ENCODE measurements at regions not wholly inside any gene's neighbourhood (a gene's known extent, or its start where the extent isn't known, plus 50 kb on each side); places are given as distances from the start of the nearest gene placed in this dataset.

DNA sequence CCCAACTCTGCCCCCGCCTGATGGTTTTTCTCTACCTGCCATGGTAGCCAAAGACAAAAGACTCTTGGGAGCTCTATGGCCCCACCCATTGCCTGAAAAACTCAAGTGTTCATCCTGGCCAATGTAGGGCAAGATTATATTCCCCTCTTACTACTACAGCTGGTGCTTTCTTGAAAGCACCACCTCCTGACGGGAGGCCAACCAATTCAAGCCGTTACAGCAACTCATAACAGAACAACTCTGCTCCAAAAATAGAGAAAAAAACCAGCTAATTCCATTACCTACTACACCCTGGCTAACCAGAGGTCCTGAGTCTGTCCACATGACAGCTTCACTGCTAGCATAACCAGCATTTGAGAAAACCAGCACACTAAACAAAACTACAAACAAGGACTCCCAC lies 127.5 kb upstream of the GAREM1 start (continued):
- TF ChIP-seq ZBTB33 (CRISPR knock-in tag; IDR thresholded peaks at IDR 0.05) (no peak), RFXAP (CRISPR knock-in tag; IDR thresholded peaks at IDR 0.05; ENCODE audit: borderline replicate concordance) (no peak), ZSCAN9 (CRISPR knock-in tag; IDR thresholded peaks at IDR 0.05; ENCODE audit: borderline replicate concordance) (no peak)

GRCh38 chr18:32596501-32596900 lies 125.8 kb upstream of the GAREM1 start:
- Histone ChIP-seq H3K9ac (ENCODE audit: insufficient read depth, low read depth, low read length) (no peak overlapping the region), H3K36me3 (replicated peaks in 1 of 2; ENCODE audit: control insufficient read depth in 1 of 2, insufficient read depth in 2 of 2, low read length in 2 of 2) (no peaks in the 10 kb centered on the region), H3K27me3 (ENCODE audit: control insufficient read depth in 1 of 2, insufficient read depth in 2 of 2, low read length in 2 of 2) (peaks cover 0 to 5% of the 10 kb centered on the region in 2 experiments; a peak in 1 of 5 replicates), H3K4me3 (replicated peaks in 1 of 3; ENCODE audit: insufficient read depth in 1 of 3, low read depth in 2 of 3, low read length in 3 of 3) (no peak overlapping the region), H3K4me1 (ENCODE audit: insufficient read depth, low read length) (no peaks in the 10 kb centered on the region), H3K79me2 (ENCODE audit: insufficient read depth, low read length) (no peaks in the 10 kb centered on the region), H3K27ac (ENCODE audit: extremely low read length, insufficient read depth, low read length) (no peak overlapping the region), H3K9me3 (ENCODE audit: low read length) (no peaks in the 10 kb centered on the region), H2AFZ (ENCODE audit: low read length) (no peak overlapping the region), H4K20me1 (ENCODE audit: insufficient read depth, low read length) (no peaks in the 10 kb centered on the region), H3K4me2 (ENCODE audit: low read depth, low read length) (no peak overlapping the region)
- 50% methylated on average over 2 of the region's 2 CpGs for WGBS (ENCODE audit: low lambda C conversion rate)
- FAIRE-seq, result no peak
- intact Hi-C loops (cut with micrococcal nuclease; ENCODE audit: unreplicated experiment), result no loop called here
- CTCF ChIA-PET (ENCODE audit: low intra/inter-chr PET ratio, low total read pairs), result no interaction called here
- TF ChIP-seq HNF4G (IDR thresholded peaks at IDR 0.05; ENCODE audit: borderline replicate concordance, low read depth, low read length), result no peak
- TF ChIP-seq HNF4G (CRISPR knock-in tag; IDR thresholded peaks at IDR 0.05; ENCODE audit: borderline replicate concordance, low read depth), result no peak
- POLR2A ChIA-PET, result no interaction called here
- no peak for ATAC-seq
- no peak for DNase-seq (ENCODE audit: low spot score)
- in situ Hi-C loops (cut with HindIII; ENCODE audit: extremely low pct_ligation_motif_present, low pct_unique_long_range_greater_than_20kb), result no loop called here
- no TSS peak for BruUV-seq (replicated peaks)

GRCh38 chr18:32595832-32596231 lies 125.2 kb upstream of the GAREM1 start:
- DNase-seq (ENCODE audit: low spot score), result no peak
- H2AFZ ChIP-seq (ENCODE audit: low read length), result no peak overlapping the region
- H3K4me3 ChIP-seq (replicated peaks in 1 of 3; ENCODE audit: insufficient read depth in 1 of 3, low read depth in 2 of 3, low read length in 3 of 3), result no peak overlapping the region
- 44% methylated on average over 3 of the region's 3 CpGs for WGBS (ENCODE audit: low lambda C conversion rate)
- POLR2A ChIA-PET, result no interaction called here
- H3K27ac ChIP-seq (ENCODE audit: extremely low read length, insufficient read depth, low read length), result no peak overlapping the region
- H3K9me3 ChIP-seq (ENCODE audit: low read length), result no peaks in the 10 kb centered on the region
- in situ Hi-C loops (cut with HindIII; ENCODE audit: extremely low pct_ligation_motif_present, low pct_unique_long_range_greater_than_20kb), result no loop called here
- H3K4me2 ChIP-seq (ENCODE audit: low read depth, low read length), result no peak overlapping the region
- H3K4me1 ChIP-seq (ENCODE audit: insufficient read depth, low read length), result no peaks in the 10 kb centered on the region
- H4K20me1 ChIP-seq (ENCODE audit: insufficient read depth, low read length), result no peaks in the 10 kb centered on the region
- H3K9ac ChIP-seq (ENCODE audit: insufficient read depth, low read depth, low read length), result no peak overlapping the region
- peaks cover 0 to 5% of the 10 kb centered on the region in 2 experiments; a peak in 1 of 5 replicates for H3K27me3 ChIP-seq (ENCODE audit: control insufficient read depth in 1 of 2, insufficient read depth in 2 of 2, low read length in 2 of 2)
- CTCF ChIA-PET (ENCODE audit: low intra/inter-chr PET ratio, low total read pairs), result no interaction called here
- intact Hi-C loops (cut with micrococcal nuclease; ENCODE audit: unreplicated experiment), result no loop called here
- no peaks in the 10 kb centered on the region for H3K36me3 ChIP-seq (replicated peaks in 1 of 2; ENCODE audit: control insufficient read depth in 1 of 2, insufficient read depth in 2 of 2, low read length in 2 of 2)
- BruUV-seq (replicated peaks), result no TSS peak
- H3K79me2 ChIP-seq (ENCODE audit: insufficient read depth, low read length), result no peaks in the 10 kb centered on the region
- FAIRE-seq, result no peak
- ATAC-seq, result no peak
- TF ChIP-seq HIVEP1 (CRISPR knock-in tag; IDR thresholded peaks at IDR 0.05) (no peak), ZNF317 (CRISPR knock-in tag; IDR thresholded peaks at IDR 0.05) (no peak), MTA3 (CRISPR knock-in tag; IDR thresholded peaks at IDR 0.05) (no peak), ISL2 (CRISPR knock-in tag; IDR thresholded peaks at IDR 0.05) (no peak), ZNF546 (CRISPR knock-in tag; conservative IDR thresholded peaks at IDR 0.05) (no peak), ZNF737 (CRISPR knock-in tag; IDR thresholded peaks at IDR 0.05; ENCODE audit: borderline replicate concordance) (no peak), SALL1 (CRISPR knock-in tag; IDR thresholded peaks at IDR 0.05) (no peak)
- TF ChIP-seq, protein P1, sequence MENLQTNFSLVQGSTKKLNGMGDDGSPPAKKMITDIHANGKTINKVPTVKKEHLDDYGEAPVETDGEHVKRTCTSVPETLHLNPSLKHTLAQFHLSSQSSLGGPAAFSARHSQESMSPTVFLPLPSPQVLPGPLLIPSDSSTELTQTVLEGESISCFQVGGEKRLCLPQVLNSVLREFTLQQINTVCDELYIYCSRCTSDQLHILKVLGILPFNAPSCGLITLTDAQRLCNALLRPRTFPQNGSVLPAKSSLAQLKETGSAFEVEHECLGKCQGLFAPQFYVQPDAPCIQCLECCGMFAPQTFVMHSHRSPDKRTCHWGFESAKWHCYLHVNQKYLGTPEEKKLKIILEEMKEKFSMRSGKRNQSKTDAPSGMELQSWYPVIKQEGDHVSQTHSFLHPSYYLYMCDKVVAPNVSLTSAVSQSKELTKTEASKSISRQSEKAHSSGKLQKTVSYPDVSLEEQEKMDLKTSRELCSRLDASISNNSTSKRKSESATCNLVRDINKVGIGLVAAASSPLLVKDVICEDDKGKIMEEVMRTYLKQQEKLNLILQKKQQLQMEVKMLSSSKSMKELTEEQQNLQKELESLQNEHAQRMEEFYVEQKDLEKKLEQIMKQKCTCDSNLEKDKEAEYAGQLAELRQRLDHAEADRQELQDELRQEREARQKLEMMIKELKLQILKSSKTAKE (CRISPR knock-in tag; IDR thresholded peaks at IDR 0.05; ENCODE audit: borderline replicate concordance), result no peak
- TF ChIP-seq, protein P2, sequence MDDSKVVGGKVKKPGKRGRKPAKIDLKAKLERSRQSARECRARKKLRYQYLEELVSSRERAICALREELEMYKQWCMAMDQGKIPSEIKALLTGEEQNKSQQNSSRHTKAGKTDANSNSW (CRISPR knock-in tag; IDR thresholded peaks at IDR 0.05; ENCODE audit: borderline replicate concordance), result no peak
